ENCODE measurements at regions not wholly inside any gene's neighbourhood (a gene's known extent, or its start where the extent isn't known, plus 50 kb on each side); places are given as distances from the start of the nearest gene placed in this dataset.

GRCh38 chr1:90295534-90295933, 300.6 kb downstream of the ZNF326 start:
- no peak overlapping the region for H3K4me2 ChIP-seq (ENCODE audit: low read length)
- no peaks in the 10 kb centered on the region for H4K20me1 ChIP-seq (ENCODE audit: insufficient read depth, low read length)
- TF ChIP-seq EZH2 (IDR thresholded peaks at IDR 0.05; ENCODE audit: insufficient read depth, low read length) (no peak), CTCF (IDR thresholded peaks at IDR 0.05; ENCODE audit: insufficient read depth, low read depth, low read length) (no peak)
- no peak overlapping the region for H3K27ac ChIP-seq (ENCODE audit: low read depth, low read length)
- no peaks in the 10 kb centered on the region for H3K36me3 ChIP-seq (ENCODE audit: insufficient read depth, low read length)
- DNase-seq (ENCODE audit: low read depth) (no peak), FAIRE-seq (no peak)
- H3K9ac ChIP-seq (ENCODE audit: low read length): no peak overlapping the region
- Mint-ChIP-seq H3K27ac (ENCODE audit: unreplicated experiment) (no peak overlapping the region), H3K9me3 (ENCODE audit: unreplicated experiment) (no peaks in the 10 kb centered on the region), H3K4me3 (ENCODE audit: unreplicated experiment) (no peak overlapping the region), H3K36me3 (ENCODE audit: low read depth, unreplicated experiment) (no peaks in the 10 kb centered on the region), H3K27me3 (ENCODE audit: low read depth, unreplicated experiment) (peaks cover 8% of the 10 kb centered on the region), H3K4me1 (ENCODE audit: low read depth, unreplicated experiment) (no peaks in the 10 kb centered on the region)
- no peak overlapping the region for H3K4me3 ChIP-seq (ENCODE audit: insufficient read depth, low read depth, low read length)
- H3K9me3 ChIP-seq (ENCODE audit: insufficient read depth, low read depth, low read length): no peaks in the 10 kb centered on the region
- no peak overlapping the region for H2AFZ ChIP-seq (ENCODE audit: low read depth, low read length)
- H3K27me3 ChIP-seq (ENCODE audit: insufficient read depth, low read length): no peaks in the 10 kb centered on the region
- no peaks in the 10 kb centered on the region for H3K79me2 ChIP-seq (ENCODE audit: insufficient read depth, low read length)
- no peaks in the 10 kb centered on the region for H3K4me1 ChIP-seq (ENCODE audit: insufficient read depth, low read length)

- H3K27ac Mint-ChIP-seq (ENCODE audit: unreplicated experiment): no peak overlapping the region
- no peaks in the 10 kb centered on the region for H3K27me3 ChIP-seq (ENCODE audit: insufficient read depth, low read length)
Observed at GRCh38 chr1:90291431-90292216, 296.7 kb downstream of the ZNF326 start.

More at GRCh38 chr1:90291431-90292216, 296.7 kb downstream of the ZNF326 start:
- H3K9me3 ChIP-seq (ENCODE audit: insufficient read depth, low read depth, low read length): no peaks in the 10 kb centered on the region
- H3K36me3 ChIP-seq (ENCODE audit: insufficient read depth, low read length): no peaks in the 10 kb centered on the region
- Mint-ChIP-seq H3K4me3 (ENCODE audit: unreplicated experiment) (no peak overlapping the region), H3K36me3 (ENCODE audit: low read depth, unreplicated experiment) (no peaks in the 10 kb centered on the region), H3K9me3 (ENCODE audit: unreplicated experiment) (no peaks in the 10 kb centered on the region), H3K27me3 (ENCODE audit: low read depth, unreplicated experiment) (peaks cover 4% of the 10 kb centered on the region), H3K4me1 (ENCODE audit: low read depth, unreplicated experiment) (no peaks in the 10 kb centered on the region)
- H3K4me2 ChIP-seq (ENCODE audit: low read length): no peak overlapping the region
- DNase-seq (ENCODE audit: low read depth): peak; percentile 10
- H3K4me1 ChIP-seq (ENCODE audit: insufficient read depth, low read length): no peaks in the 10 kb centered on the region
- no peak overlapping the region for H2AFZ ChIP-seq (ENCODE audit: low read depth, low read length)
- FAIRE-seq: no peak
- H3K4me3 ChIP-seq (ENCODE audit: insufficient read depth, low read depth, low read length): no peak overlapping the region
- H4K20me1 ChIP-seq (ENCODE audit: insufficient read depth, low read length): no peaks in the 10 kb centered on the region
- TF ChIP-seq EZH2 (IDR thresholded peaks at IDR 0.05; ENCODE audit: insufficient read depth, low read length): no peak
- no peak for TF ChIP-seq CTCF (IDR thresholded peaks at IDR 0.05; ENCODE audit: insufficient read depth, low read depth, low read length)
- no peaks in the 10 kb centered on the region for H3K79me2 ChIP-seq (ENCODE audit: insufficient read depth, low read length)
- no peak overlapping the region for H3K27ac ChIP-seq (ENCODE audit: low read depth, low read length)
- no peak overlapping the region for H3K9ac ChIP-seq (ENCODE audit: low read length)
